Esophagus muscularis mucosa (tissue), 4 donors: ENCODE measurements at regions not wholly inside any gene's neighbourhood (a gene's known extent, or its start where the extent isn't known, plus 50 kb on each side); places are given as distances from the start of the nearest gene placed in this dataset.

ENCODE experiments used
- DNase-seq: peaks from one replicate; pipeline ENCODE4 v3.0.0-alpha.2; 2017; ENCODE audit errors: extremely low spot score
- H3K27ac ChIP-seq, 4 donors: fragments of 200-600 bp; sonication (generic); replicated peaks in 1 of 4; 1 replicate in 3 of 4; 2 replicates in 1 of 4; pipeline ENCODE4 v1.5.1; 2016 to 2019; ENCODE audit warnings: mild to moderate bottlenecking in 1 of 4
- H3K27me3 ChIP-seq, 4 donors: fragments of 200-600 bp; sonication (generic); one replicate each; pipeline versions ENCODE4 v1.5.1 to v1.6.0; 2016 to 2019
- H3K36me3 ChIP-seq, 4 donors: fragments of 200-600 bp; sonication (generic); one replicate each; pipeline ENCODE4 v1.5.1; 2016 to 2019
- H3K4me1 ChIP-seq, 4 donors: fragments of 200-600 bp; sonication (generic); one replicate each; pipeline ENCODE4 v1.5.1; 2016 to 2019
- H3K4me3 ChIP-seq, 4 donors: fragments of 200-600 bp; sonication (generic); 1 replicate in 2 of 4; 2 replicates in 2 of 4; pipeline ENCODE4 v1.5.1; 2016 to 2019; ENCODE audit warnings: mild to moderate bottlenecking in 4 of 4, moderate library complexity in 1 of 4
- H3K9me3 ChIP-seq, 4 donors: fragments of 200-600 bp; sonication (generic); 1 replicate in 3 of 4; 2 replicates in 1 of 4; pipeline ENCODE4 v1.5.1; 2016 to 2019
- CTCF ChIP-seq, 3 experiments: fragments of 200-600 bp in 2 of 3; fragments of 450-650 bp in 1 of 3; sonication (generic) in 2 of 3; IDR thresholded peaks; one replicate each; pipeline ENCODE4 v1.5.1; 2017 to 2019; ENCODE audit warnings: antibody characterized with exemption in 3 of 3, mild to moderate bottlenecking in 2 of 3, moderate library complexity in 1 of 3
- EP300 ChIP-seq: sonication (generic); formaldehyde crosslinking; IDR thresholded peaks from one replicate; pipeline ENCODE4 v1.6.1; 2017; ENCODE audit warnings: antibody characterized with exemption
- POLR2A ChIP-seq: fragments of 450-650 bp; IDR thresholded peaks from one replicate; pipeline ENCODE4 v1.6.1; 2017; ENCODE audit warnings: antibody characterized with exemption, moderate library complexity, mild to moderate bottlenecking, low read depth
- POLR2AphosphoS5 ChIP-seq, 2 donors: sonication (generic); formaldehyde crosslinking; IDR thresholded peaks; one replicate each; pipeline ENCODE4 v1.6.1; 2017; ENCODE audit warnings: antibody characterized with exemption in 2 of 2
- WGBS: methylation state at CpG from one replicate; pipeline ENCODE4 v1.1.5; 2018; 5-methylcytosine and 5-hydroxymethylcytosine counted together
- intact Hi-C: fragments of 100-400 bp; cut with DNase I; formaldehyde crosslinking; loops from one replicate; pipeline ENCODE4 v1.15.1; 2023

- Histone ChIP-seq H3K36me3 (no peaks in the 10 kb centered on the region), H3K27ac (no peak overlapping the region), H3K9me3 (peaks cover 0 to 28% (median 10%) of the 10 kb centered on the region in 4 donors), H3K4me3 (no peak overlapping the region), H3K4me1 (peaks cover 2 to 12% (median 9%) of the 10 kb centered on the region in 4 donors), H3K27me3 (peaks cover 0 to 9% (median 0%) of the 10 kb centered on the region in 4 donors)
- 34% methylated on average over 4 of the region's 4 CpGs for WGBS
- no peak for TF ChIP-seq POLR2AphosphoS5 (IDR thresholded peaks at IDR 0.05)
- TF ChIP-seq CTCF (IDR thresholded peaks at IDR 0.05) = no peak
- TF ChIP-seq POLR2A = no peak
- no peak for TF ChIP-seq EP300
- DNase-seq = no peak
- intact Hi-C loops = no loop called here
Measured at GRCh38 chr1:147089457-147089856, 82.8 kb downstream of the PRKAB2 start.

- H3K9me3 ChIP-seq = peaks cover 0 to 28% (median 10%) of the 10 kb centered on the region in 4 donors
- H3K27me3 ChIP-seq = peaks cover 0 to 42% (median 23%) of the 10 kb centered on the region in 4 donors
- no peak overlapping the region for H3K4me3 ChIP-seq
- H3K27ac ChIP-seq = no peak overlapping the region
- no peak for TF ChIP-seq CTCF (IDR thresholded peaks at IDR 0.05)
- no peak for TF ChIP-seq POLR2A
- no peak for TF ChIP-seq POLR2AphosphoS5 (IDR thresholded peaks at IDR 0.05)
- TF ChIP-seq EP300 = no peak
- peak; percentile 70 for DNase-seq
- H3K4me1 ChIP-seq = peaks cover 8 to 22% (median 19%) of the 10 kb centered on the region in 4 donors
- H3K36me3 ChIP-seq = no peaks in the 10 kb centered on the region
- intact Hi-C loops = no loop called here
Measured at GRCh38 chr1:147086129-147086528, 86.1 kb downstream of the PRKAB2 start.

GRCh38 chr1:147084273-147085096, 87.8 kb downstream of the PRKAB2 start:
- Histone ChIP-seq H3K9me3 (peaks cover 0 to 28% (median 10%) of the 10 kb centered on the region in 4 donors), H3K4me3 (peak overlapping the region; percentile 53 to 54 (median 54)), H3K4me1 (peaks cover 22 to 36% (median 32%) of the 10 kb centered on the region in 4 donors), H3K36me3 (no peaks in the 10 kb centered on the region), H3K27me3 (peaks cover 0 to 58% (median 39%) of the 10 kb centered on the region in 4 donors), H3K27ac (peak overlapping the region in 2 of 4 donors; percentile 28 to 32)
- TF ChIP-seq POLR2AphosphoS5 (IDR thresholded peaks at IDR 0.05) (peak in 1 of 2 donors; percentile 71), CTCF (IDR thresholded peaks at IDR 0.05) (no peak)
- 2% methylated on average over 45 of the region's 51 CpGs for WGBS
- peak; percentile 66 for DNase-seq
- intact Hi-C loops = loop anchor here (5.0 kb wide), 1 partner anchor 158 kb away; the partner anchor contains the start of gene CHD1L

GRCh38 chr1:147083919-147084272, 88.4 kb downstream of the PRKAB2 start:
- DNase-seq = no peak
- intact Hi-C loops = loop anchor here (5.0 kb wide), 1 partner anchor 158 kb away; the partner anchor contains the start of gene CHD1L
- H3K36me3 ChIP-seq = no peaks in the 10 kb centered on the region
- 24% methylated on average over 15 of the region's 18 CpGs for WGBS
- peaks cover 0 to 28% (median 10%) of the 10 kb centered on the region in 4 donors for H3K9me3 ChIP-seq
- peaks cover 27 to 41% (median 38%) of the 10 kb centered on the region in 4 donors for H3K4me1 ChIP-seq
- TF ChIP-seq POLR2A (no peak), EP300 (no peak), POLR2AphosphoS5 (IDR thresholded peaks at IDR 0.05) (no peak), CTCF (IDR thresholded peaks at IDR 0.05) (no peak)
- peaks cover 2 to 64% (median 44%) of the 10 kb centered on the region in 4 donors for H3K27me3 ChIP-seq
- no peak overlapping the region for H3K27ac ChIP-seq
- peak overlapping the region; percentile 53 to 54 (median 54) for H3K4me3 ChIP-seq
